ENCODE measurements at regions not wholly inside any gene's neighbourhood (a gene's known extent, or its start where the extent isn't known, plus 50 kb on each side); places are given as distances from the start of the nearest gene placed in this dataset.

DNA sequence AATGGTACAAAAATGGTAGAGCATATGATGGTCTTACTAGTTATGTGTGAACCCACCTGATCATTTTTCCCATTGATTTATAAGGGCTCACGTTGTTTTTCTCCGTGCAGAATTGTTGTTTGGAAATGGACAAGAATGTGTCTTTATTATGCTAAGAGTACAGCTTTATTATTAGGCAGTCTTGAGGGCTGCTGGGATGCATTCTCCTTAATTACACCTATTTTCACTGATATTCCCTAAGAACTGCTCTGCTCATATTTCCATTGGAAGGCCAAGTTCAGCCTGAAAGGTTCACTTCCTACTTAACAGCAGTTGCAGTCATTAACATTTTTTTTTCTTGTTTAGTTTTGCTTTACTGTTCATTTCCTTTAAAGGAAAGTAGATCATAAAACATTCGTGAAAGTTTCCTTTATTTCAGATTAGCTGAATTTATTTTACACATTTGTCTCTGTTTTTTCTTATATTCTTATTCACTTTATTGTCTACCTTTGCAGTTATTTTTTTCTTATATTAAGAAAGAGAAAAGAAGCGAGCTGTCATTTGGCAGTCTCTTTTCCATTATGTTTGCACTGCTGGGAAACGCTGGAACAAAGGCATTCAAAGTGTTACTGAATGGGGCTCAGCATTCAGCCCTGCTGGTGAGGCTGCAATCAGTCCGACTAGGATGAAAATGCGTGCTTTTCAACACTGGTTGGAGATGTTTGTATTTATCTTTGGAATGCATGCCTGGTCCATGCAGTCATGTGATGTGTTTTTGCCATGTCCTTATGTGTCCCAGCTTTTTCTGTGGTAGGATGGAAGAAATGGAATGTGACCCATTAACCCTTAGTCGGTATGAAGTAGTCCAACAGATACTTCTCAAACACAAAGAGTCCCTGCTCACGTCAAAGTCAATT is 602.7 kb upstream of the ZNF608 start:
- DNase-seq = no peak

DNA sequence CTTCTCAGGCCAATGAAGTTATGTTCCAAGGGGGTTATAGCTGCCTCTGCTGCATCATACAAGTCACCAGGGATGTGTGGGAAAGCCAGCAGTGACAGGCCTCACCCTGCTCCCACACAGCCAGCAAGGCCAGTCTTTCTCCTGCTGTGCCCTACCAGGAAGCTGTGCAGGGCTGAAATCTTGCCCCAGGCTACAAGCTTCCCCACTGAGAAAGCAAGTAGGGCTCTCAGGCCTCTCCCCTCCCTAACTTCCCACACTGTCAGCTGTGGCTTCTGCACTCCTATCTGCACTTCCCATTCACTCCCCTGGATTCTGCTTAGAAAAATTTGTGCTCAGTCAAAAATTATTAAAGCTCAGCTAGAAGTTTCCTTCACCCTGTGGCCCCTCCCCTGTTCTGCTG is 611.2 kb upstream of the ZNF608 start:
- DNase-seq = no peak

DNA sequence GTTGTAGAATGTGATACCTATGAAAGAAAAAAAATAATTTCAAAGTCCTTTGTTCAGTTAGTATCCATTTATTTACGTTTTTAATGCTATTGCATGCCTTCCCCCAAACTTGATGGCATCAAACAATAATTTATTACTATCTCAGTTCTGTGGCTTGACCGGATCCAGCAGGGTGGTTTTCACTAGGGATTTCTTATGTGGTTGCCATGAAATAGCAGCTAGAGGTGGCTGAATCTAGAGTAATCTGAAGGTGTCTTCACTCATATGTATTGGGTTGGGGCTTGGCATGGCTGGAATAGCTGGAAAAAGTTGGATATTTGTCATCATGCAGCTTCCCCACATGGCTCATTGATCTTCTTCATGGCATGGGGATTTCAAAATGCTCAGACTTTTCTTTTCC is 619.3 kb upstream of the ZNF608 start:
- DNase-seq = no peak

DNA sequence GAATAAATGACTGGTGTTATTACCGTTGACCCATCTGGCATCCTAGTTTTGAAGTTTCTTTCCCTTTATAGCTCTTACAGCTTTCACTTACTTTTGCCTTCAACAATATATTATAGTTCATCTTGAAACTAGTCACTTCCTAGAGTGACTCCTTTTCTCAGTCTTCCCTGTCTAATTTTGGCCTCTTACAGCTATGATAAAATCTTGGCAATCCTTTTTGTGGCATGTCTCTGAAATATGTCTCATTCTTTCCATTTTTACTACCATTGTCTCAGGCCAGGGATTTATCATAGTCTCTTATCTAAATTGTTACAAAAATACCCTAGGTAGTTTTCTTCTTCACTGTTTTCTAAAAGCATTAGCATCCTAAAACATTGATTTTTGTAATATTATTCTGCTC is 621.3 kb upstream of the ZNF608 start:
- no peak for DNase-seq

DNA sequence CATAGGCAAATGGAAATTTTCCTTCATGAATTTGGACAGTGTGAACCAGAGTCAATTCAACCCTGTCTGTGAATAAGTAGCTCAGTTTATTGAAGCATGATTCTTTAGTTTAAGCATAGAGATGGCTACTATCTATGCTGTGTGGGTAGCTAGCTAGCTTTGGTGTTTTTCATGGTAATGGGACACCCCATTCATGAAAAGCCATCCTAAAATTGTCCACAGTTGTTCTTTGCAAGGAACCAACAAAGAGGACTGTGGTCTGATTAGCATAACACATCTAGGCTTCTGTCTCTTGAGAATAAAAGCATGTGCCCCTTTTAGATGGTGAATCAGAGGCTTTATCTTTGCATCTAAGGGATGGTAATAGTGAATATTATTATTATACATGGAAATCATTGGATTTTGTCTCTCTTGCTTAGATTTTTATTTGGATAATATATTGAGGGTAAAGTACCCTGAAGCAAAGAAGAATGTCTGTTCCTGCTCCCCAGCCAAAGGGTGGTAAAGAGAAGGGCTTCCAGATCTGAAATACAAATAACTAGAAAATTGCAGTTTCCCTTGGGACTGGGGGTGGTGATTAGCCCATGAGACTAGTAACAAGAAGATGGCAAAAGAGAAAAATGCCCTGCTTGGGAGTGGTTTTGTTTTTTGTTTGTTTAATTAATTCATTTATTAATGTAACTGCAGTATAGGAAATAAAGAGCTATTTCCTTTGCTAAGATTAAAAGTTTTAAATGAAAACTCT is 624.2 kb upstream of the ZNF608 start:
- DNase-seq = no peak

DNA sequence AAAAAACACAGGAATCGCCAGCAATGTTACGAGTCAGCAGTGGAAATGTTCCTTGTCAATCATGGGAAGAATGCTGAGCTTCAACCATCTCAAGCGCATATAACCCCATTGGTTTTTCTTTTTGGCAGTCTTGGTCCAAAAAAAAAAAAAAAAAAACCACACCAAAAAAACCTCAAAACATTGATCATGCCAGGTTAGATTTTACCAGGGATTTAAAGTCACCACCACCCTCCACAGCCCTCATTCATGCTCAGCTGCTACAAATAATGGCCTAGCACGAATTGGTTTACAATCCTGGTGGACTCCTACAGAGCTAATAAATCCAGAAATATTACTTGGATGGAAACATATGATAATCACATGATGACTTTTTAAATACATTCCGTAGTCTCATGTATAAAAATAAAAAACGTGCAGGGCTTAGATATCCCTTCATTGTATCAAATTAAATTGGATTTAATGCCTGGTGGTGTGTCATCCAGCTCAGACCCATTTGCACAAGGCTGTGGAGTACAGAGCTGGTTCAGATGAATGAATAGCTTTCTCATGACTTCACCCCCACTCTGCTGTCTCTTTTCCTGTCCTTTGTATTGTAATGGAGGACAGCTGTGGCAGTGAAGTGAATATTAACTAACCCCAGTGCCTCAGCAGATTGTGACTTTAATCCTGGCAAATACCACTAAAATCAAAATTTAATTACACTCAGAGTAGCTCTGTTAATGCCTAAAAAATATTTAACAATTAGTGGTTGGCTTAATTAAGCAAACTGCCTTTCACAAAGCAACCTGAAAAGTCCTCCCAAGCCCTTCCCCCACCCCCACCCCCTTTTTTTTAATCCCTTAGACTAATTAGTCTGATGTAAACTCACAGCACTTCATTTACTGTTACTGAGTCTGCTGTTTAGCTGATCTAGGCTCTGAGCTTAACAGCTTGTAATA is 626.5 kb upstream of the ZNF608 start:
- no peak for DNase-seq

DNA sequence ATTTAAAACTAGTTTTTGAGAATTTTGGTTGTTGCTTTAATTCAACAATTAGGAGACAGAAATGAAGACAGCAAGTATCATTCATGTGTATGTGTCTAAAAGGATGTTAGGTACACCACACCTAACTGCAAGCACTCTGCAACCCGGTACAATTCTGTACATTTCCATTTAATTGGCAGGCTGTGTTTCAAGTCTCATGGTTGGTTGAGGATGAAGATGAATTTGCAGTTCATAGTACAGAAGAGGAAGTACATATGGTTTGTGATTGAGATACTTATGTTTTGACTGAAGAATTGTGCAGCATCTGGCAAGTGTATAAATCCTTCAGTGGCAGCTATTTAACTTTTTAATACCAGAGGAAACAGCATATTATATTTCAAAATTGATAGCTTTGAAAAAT is 628.7 kb upstream of the ZNF608 start:
- DNase-seq = no peak

DNA sequence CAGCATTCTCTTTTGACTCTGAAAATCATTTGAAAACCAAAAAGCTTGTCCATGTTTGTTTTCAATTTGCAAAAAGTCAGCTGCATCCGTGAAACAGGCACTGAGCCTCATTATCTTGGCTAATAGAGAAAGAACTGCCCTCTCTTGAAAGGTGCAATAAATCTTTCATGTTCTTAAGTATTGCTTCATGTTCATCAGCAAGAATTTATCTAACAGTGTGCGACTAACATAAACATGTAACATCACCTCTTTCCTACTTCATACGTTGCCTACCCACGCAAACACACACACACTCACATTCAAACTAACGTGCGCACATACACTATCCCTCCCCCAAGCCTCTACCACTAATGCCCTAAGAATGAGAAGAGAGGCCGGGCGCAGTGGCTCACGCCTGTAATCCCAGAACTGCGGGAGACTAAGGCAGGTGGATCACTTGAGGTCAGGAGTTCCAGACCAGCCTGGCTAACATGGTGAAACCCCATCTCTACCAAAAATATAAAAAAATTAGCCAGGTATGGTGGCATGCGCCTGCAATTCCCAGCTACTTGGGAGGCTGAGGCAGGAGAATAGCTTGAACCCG is 629.7 kb upstream of the ZNF608 start:
- no peak for DNase-seq

DNA sequence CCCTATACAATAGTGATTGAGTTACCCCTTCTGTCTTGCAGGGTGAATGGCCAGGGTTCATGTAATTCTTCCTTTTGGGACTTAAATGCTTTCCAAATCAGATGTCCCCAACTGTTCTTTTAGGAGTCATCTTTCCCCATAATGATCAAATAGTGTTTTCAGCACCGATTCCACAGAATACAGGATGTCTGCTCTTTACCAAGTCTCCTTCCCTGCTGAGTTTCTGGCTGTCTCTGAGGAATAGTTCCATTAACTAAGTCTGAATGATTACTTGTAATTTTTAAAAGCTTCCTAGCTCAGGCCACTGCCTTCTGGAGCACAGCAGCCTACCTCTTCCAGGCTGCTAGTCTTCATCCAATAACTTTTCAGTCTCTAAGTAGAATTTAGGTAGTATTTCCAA is 630.7 kb upstream of the ZNF608 start:
- DNase-seq = no peak

DNA sequence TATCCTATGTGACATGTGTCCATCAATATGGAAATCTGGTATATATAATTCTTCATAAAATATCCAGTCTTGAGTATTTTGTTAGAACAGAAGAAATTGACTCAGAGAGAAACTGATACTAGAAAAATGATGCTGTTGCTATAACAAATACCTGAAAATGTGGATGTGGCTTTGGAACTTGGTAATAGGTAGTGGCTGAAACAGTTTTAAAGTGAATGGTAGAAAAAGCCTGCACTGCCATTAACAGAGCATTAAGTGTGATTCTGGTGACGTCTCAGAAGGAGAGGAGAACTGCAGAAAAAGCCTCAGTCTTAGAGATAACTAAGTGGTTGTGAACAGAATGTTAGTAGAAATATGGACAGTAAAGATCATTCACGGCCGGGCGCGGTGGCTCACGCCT is 634.9 kb upstream of the ZNF608 start:
- DNase-seq = no peak

DNA sequence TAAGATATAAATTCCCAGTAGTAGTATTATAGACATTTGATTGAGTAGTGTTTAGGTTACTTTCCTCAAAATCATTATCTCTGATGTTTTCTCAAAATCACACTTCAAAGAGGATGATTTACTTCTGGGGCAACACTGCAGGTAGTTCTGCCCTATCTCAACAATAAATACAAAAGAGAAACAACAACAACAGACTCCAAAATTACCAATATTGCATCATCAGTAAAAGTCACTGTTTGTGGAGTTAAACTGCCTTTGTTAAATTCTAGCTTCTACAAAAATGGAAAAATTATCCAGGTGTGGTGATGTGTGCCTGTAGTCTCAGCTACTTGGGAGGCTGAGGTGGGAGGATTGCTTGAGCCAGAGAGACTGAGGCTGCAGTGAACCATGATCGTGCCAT is 637.6 kb upstream of the ZNF608 start:
- no peak for DNase-seq

DNA sequence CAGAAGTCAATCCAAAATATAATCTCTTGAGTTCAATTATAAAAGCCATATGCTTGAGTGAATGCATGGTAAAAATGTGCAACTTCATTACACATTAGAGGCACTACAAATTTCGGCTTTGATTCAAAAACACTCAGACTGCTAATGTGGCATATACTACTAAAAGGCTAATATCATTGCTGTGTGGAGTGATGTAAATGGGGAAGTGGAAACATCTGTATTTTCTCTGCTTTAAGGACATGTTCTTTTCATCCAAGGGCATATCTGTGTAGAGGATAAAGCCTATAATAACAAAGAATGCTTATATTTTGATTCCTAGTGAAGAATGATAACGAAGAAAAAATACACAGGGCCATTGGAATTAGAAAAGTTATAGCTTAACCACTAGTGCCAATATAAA is 643.9 kb upstream of the ZNF608 start:
- DNase-seq = no peak

DNA sequence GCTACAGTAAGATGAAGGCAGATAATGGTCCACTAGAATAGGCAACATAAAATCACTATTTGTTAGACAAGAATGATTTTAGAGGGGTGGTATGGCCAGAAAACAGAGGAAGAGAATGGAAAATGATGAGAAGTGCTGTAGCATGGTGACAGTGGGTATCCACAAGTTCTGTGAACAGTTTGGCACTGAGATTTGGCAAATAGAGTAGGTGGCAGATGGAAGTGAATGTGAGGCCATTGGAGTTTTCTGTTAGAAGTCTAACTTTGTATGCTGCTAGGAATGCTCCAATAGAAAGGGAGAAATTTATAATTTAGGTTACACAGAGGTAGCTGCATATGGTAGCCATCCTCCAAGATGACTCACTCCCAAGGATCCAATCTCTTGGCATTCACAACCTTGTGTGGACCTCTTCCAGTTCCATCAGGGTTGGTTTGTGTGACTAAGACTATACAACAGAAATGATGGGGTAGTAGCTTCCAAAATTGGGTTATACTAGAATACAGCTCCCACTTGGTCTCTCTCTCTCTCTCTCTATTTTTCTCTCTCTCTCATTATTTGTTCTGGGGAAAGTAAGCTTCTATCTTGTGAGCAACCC is 646.9 kb upstream of the ZNF608 start:
- DNase-seq = no peak

DNA sequence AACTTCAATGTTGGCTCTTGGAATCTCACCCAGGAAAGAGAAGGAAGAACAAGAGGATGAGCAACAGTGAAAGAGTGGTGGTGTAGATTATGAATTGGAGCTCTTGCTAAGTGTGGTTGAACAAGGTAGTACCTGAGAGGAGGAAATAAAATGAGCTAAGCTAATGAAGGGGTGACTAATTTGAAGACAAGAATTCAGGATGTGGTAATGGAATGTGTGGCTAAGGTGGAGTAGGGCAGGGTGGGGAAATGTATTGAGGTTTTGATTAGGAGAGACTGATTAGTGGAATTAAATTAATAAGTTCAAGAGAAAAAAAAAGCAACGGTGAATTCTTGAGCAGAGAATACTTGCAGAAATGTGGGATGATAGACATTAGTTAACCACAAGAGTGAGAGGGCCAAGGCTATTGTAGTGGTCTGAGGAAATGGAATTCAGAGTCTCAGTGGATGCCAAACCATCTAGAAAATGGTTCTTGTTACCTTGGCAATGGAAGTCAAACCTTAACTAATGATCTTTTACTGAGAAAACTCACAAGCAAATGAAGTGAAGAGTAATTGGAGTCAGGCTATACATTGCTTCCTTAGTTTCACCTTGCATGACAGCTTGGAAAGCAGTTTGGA is 648.3 kb upstream of the ZNF608 start:
- no peak for DNase-seq

DNA sequence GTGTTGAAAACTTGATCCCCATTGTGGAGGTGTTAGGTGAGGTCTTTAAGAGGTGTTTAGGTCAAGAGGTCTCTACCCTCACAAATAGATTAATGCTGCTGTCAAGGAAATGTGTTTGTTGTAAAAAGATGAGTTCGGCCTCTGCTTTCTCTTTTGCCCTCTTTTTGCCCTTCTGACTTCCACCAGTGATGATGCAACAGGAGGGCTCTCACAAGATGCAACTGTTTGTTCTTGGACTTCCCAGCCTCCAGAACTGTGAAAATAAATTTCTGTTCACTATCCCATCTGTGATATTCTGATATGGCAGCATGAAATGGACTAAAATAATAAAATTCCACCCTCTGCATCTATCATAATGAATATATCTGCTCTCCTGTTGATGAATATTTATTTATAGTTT is 650.0 kb upstream of the ZNF608 start:
- DNase-seq = no peak

DNA sequence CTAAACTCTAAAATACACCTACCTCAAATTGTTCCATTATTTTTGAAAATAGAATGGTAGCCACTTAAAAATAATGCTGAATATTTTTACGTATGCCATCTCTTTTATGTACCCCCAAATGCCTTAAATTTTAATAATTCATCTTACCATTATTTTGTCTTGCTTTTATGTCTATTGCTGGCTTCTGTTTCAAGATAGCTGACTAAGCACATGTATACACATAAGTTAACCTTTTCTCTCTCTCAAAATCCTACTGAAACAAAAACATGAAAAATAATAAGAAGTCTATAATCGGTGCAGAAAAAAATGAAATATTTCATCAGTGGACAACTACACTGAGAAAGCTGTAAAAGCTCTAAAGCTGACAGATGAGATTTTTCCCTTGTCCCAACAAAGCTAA is 652.0 kb upstream of the ZNF608 start:
- DNase-seq = no peak

DNA sequence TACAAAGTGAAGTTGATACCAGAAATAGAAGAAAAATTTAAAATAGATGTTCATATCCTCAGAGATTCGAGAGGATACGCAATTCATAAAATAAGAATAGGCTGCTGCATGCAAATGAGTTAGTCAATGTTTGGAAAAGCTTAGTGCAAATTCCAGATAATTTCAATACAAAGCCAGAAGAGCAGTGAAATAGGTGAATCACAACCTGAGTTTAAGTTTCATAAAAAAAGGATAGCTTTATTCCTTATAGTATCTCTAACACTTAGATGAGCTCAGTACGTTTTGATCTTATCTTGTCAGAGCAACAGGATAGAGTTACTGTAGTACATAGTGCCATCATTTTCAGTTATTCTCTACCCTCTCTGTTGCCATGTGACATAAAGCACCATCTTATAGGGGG is 653.4 kb upstream of the ZNF608 start:
- no peak for DNase-seq

DNA sequence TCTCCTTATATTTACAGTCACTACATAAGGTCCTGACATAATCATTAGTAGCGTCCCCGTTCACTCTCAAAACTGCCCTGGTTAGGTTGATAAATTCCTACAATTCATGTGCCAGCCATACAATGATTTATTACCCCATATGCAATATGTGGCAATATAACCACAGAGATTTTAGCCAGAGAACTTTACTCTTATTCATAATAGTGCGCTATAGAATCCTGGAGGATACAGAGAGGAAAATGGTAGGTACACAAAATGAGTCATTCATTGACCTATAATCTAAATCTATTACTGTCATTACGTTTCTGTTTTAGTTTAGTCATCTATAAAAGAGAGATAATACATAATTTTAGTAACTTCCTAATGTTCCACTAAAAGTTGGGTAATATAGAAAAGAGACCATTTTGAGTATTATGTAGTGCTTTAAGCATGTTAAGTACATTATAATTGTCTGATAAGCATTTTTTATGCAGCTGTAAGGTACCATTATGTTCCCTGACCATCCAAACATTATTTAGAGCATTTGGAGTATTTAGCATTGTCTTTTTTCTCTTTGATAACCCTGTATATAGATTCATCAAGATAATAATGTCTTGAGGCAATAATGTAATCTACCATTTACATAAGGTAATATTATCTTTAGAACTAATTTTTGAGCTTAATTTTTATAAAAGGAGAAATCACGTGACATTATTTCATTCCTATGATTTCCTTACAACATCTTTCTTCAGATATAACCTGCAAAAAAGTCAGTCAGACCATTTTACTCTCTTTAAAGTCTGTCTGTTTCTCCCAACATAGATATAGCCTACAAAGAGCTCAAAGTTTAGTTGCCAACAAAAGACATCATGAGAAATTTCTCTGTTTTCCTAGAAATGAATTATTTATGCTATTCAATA is 655.5 kb upstream of the ZNF608 start:
- DNase-seq = no peak

DNA sequence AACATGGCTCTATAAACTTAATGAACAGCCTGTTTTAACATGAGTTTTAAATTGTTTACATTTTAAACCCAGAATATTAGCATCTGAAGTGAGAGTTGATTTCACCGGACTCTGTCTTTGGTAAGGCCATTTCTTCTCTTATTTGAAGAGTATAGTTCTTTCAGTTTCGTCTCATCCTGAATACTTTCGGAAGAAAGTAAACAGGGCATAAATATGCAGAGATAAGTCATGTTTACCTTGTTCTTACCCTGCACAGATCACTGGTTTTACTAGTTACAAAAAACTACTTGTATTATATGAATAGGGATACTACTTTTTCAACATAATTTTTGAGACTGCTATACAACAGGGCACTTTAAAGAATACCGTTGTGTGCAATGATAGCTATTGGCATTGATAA is 656.3 kb upstream of the ZNF608 start:
- DNase-seq = no peak

DNA sequence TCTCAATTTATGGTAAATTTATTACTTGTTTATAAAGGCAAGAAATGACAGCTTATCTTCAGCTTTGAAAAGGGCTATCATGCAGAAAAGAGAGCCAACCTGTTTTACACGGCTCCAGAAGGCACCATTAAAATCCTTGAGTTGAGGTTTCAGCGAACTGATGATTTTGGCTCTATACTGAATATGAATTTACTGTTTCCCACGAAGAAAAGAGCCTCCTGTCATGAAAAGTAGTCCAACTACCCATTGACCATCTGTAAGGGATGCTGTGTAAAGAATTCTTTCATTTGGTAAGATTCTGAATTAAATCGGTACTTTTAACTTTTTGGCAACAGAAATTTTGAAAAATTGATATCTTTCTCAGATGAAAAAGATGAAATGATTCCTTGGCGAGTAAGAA is 657.6 kb upstream of the ZNF608 start:
- no peak for DNase-seq

Measured in CD4-positive, alpha-beta T cell treated with Interleukin-17A for 4 hours (primary cell).